BE2C (cell line): ENCODE measurements at regions not wholly inside any gene's neighbourhood (a gene's known extent, or its start where the extent isn't known, plus 50 kb on each side); places are given as distances from the start of the nearest gene placed in this dataset.
"Not testable (repeated sequence)": the region's sequence is repeated elsewhere in the genome, so short reads cannot be mapped to it uniquely, and the experiment has no call there.

Source experiments
- DNase-seq: peaks from one replicate; pipeline ENCODE4 v3.0.0-alpha.2; 2020
- H3K27me3 ChIP-seq: fragments of 250-450 bp; sonication (Bioruptor Pico); 2 replicates; pipeline ENCODE4 v1.5.1; 2020; ENCODE audit warnings: mild to moderate bottlenecking
- H3K36me3 ChIP-seq: fragments of 250-450 bp; sonication (Bioruptor Pico); 2 replicates; pipeline ENCODE4 v1.5.1; 2020; ENCODE audit warnings: mild to moderate bottlenecking
- H3K4me1 ChIP-seq: fragments of 250-450 bp; sonication (Bioruptor Pico); 2 replicates; pipeline ENCODE4 v1.5.1; 2020
- H3K4me3 ChIP-seq: 2 replicates; pipeline ENCODE4 v1.5.1; 2011; ENCODE audit warnings: low read depth, low read length
- H3K9me3 ChIP-seq: fragments of 250-450 bp; sonication (Bioruptor Pico); 2 replicates; pipeline ENCODE4 v1.5.1; 2020
- CTCF ChIP-seq: IDR thresholded peaks from 2 replicates; pipeline ENCODE4 v1.5.1; 2012; ENCODE audit warnings: mild to moderate bottlenecking, low read depth, low read length

- no peak for DNase-seq
- no peaks in the 10 kb centered on the region for H3K27me3 ChIP-seq
- no peak for TF ChIP-seq CTCF
- no peaks in the 10 kb centered on the region for H3K9me3 ChIP-seq
- H3K4me1 ChIP-seq, result peaks cover 8% of the 10 kb centered on the region
- H3K36me3 ChIP-seq, result no peaks in the 10 kb centered on the region
- H3K4me3 ChIP-seq, result no peak overlapping the region
Measured at GRCh38 chr2:234864506-234864905, 87.3 kb upstream of the SH3BP4 start.

GRCh38 chr2:234863043-234863934 is 88.5 kb upstream of the SH3BP4 start:
- peak; percentile 63 for DNase-seq
- Histone ChIP-seq H3K4me3 (no peak overlapping the region), H3K27me3 (no peaks in the 10 kb centered on the region), H3K36me3 (no peaks in the 10 kb centered on the region), H3K4me1 (peaks cover 8% of the 10 kb centered on the region), H3K9me3 (no peaks in the 10 kb centered on the region)
- no peak for TF ChIP-seq CTCF

DNA sequence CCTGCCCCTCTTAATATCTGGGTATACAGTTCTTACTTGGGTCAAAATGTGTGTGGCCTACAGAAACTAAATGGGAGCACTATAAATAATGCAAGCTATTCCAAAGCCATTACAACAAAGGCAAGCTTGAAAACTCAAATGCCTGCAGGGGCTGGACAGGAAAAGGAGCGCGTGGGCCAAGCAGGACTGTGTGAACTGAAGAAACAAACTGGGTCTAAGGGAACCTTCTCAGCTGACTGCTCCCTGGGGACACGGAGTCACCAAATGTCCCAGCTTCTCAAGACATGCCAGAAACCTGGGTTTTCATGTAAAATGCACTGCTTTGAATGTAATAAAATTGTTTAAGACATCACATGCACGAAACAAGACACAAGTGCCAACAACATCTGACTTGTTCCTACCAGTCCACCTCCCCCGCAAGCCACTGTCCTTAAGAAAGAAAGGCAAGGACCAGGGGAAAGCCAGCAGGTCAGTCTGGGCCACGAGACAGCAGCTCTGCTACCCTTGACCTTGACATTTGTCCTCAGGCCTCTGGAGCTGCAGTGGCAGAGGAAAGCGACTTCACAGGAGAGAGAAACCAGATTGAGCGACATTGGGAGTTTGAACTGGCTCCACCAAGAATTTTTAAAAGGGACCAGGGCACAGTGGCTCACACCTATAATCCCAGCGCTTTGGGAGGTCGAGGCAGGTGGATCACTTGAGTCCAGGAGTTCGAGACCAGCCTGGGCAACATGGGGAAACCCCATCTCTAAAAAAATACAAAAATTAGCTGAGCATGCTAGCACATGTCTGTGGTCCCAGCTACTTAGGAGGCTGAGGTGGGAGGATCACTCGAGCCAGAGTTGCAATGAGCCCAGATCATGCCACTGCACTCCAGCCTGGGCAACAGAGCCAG is 89.7 kb upstream of the SH3BP4 start:
- no peaks in the 10 kb centered on the region for H3K27me3 ChIP-seq

GRCh38 chr2:234859330-234859872 is 92.4 kb upstream of the SH3BP4 start:
- not testable (repeated sequence) for H3K4me1 ChIP-seq, H3K27me3 ChIP-seq

More for the DNA sequence above, 89.7 kb upstream of the SH3BP4 start:
- H3K4me3 ChIP-seq, result no peak overlapping the region
- no peaks in the 10 kb centered on the region for H3K36me3 ChIP-seq
- no peaks in the 10 kb centered on the region for H3K9me3 ChIP-seq
- no peak for DNase-seq
- TF ChIP-seq CTCF, result no peak
- H3K4me1 ChIP-seq, result peaks cover 8% of the 10 kb centered on the region

GRCh38 chr2:234858790-234859329 is 93.0 kb upstream of the SH3BP4 start:
- no peak for TF ChIP-seq CTCF
- no peaks in the 10 kb centered on the region for H3K27me3 ChIP-seq

More at GRCh38 chr2:234859330-234859872, 92.4 kb upstream of the SH3BP4 start:
- H3K4me3 ChIP-seq, DNase-seq, H3K36me3 ChIP-seq, H3K9me3 ChIP-seq: not testable (repeated sequence)

GRCh38 chr2:234858145-234858544 is 93.7 kb upstream of the SH3BP4 start:
- H3K4me1 ChIP-seq, result peaks cover 6% of the 10 kb centered on the region
- no peak for TF ChIP-seq CTCF
- no peaks in the 10 kb centered on the region for H3K36me3 ChIP-seq
- no peaks in the 10 kb centered on the region for H3K27me3 ChIP-seq
- no peaks in the 10 kb centered on the region for H3K9me3 ChIP-seq
- DNase-seq, result no peak
- no peak overlapping the region for H3K4me3 ChIP-seq

More at GRCh38 chr2:234858790-234859329, 93.0 kb upstream of the SH3BP4 start:
- DNase-seq, result no peak
- Histone ChIP-seq H3K4me1 (peaks cover 8% of the 10 kb centered on the region), H3K9me3 (no peaks in the 10 kb centered on the region), H3K36me3 (no peaks in the 10 kb centered on the region), H3K4me3 (no peak overlapping the region)
